Left lung (tissue), 4 donors: ENCODE measurements at regions not wholly inside any gene's neighbourhood (a gene's known extent, or its start where the extent isn't known, plus 50 kb on each side); places are given as distances from the start of the nearest gene placed in this dataset.

Experiments
- ATAC-seq: fragments of 200-7000 bp; cut with Tn5 transposase; one replicate; pipeline ENCODE4 v1.9.1; 2020; ENCODE audit warnings: moderate library complexity
- DNase-seq, 4 donors: peaks; one replicate each; pipeline ENCODE4 v3.0.0-alpha.2; 2013 to 2020
- H3K27ac ChIP-seq, 2 donors: fragments of 200-600 bp; sonication (generic) in 1 of 2; one replicate each; pipeline versions ENCODE4 v1.5.0 to v1.8.0; 2020 to 2021
- H3K27me3 ChIP-seq, 2 donors: fragments of 200-600 bp; sonication (generic) in 1 of 2; one replicate each; pipeline versions ENCODE4 v1.5.0 to v1.8.0; 2020 to 2021
- H3K36me3 ChIP-seq, 2 donors: fragments of 200-600 bp; sonication (generic) in 1 of 2; one replicate each; pipeline versions ENCODE4 v1.5.0 to v1.8.0; 2020 to 2021
- H3K4me1 ChIP-seq, 2 donors: fragments of 200-600 bp; one replicate each; pipeline ENCODE4 v1.8.0; 2021
- H3K4me3 ChIP-seq, 2 donors: fragments of 200-600 bp; sonication (generic) in 1 of 2; one replicate each; pipeline versions ENCODE4 v1.5.0 to v1.8.0; 2020 to 2021; ENCODE audit warnings: mild to moderate bottlenecking in 1 of 2
- H3K9me3 ChIP-seq, 2 donors: fragments of 200-600 bp; sonication (generic) in 1 of 2; one replicate each; pipeline versions ENCODE4 v1.5.0 to v1.8.0; 2020 to 2021
- CTCF ChIP-seq, 2 donors: fragments of 200-600 bp; sonication (generic) in 1 of 2; IDR thresholded peaks; one replicate each; pipeline versions ENCODE4 v1.5.0 to v1.8.0; 2021; ENCODE audit warnings: antibody characterized with exemption in 2 of 2
- intact Hi-C, 2 donors: fragments of 100-400 bp; cut with DNase I; formaldehyde crosslinking; loops; one replicate each; pipeline versions ENCODE4 v1.11.2 to v1.14.2; 2022
- donor health status: DM: no; HTN: yes; CAD: no.
- donor health status: DM: no; HTN: no; CAD: no.

GRCh38 chr13:84460989-84461388, 578.7 kb upstream of the SLITRK1 start:
- Histone ChIP-seq H3K9me3 (peaks cover 0 to 2% of the 10 kb centered on the region in 2 donors), H3K4me3 (no peak overlapping the region), H3K4me1 (no peaks in the 10 kb centered on the region), H3K36me3 (no peaks in the 10 kb centered on the region), H3K27ac (no peak overlapping the region), H3K27me3 (no peaks in the 10 kb centered on the region)
- DNase-seq (no peak), ATAC-seq (no peak)
- no peak for TF ChIP-seq CTCF (IDR thresholded peaks at IDR 0.05)
- intact Hi-C loops = no loop called here

- Histone ChIP-seq H3K4me3 (no peak overlapping the region), H3K36me3 (no peaks in the 10 kb centered on the region), H3K4me1 (no peaks in the 10 kb centered on the region), H3K9me3 (peaks cover 0 to 7% of the 10 kb centered on the region in 2 donors), H3K27me3 (no peaks in the 10 kb centered on the region), H3K27ac (no peak overlapping the region)
- no peak for DNase-seq
- no peak for TF ChIP-seq CTCF (IDR thresholded peaks at IDR 0.05)
- ATAC-seq = no peak
- intact Hi-C loops = no loop called here
Observed at GRCh38 chr13:84455143-84455905, 573.0 kb upstream of the SLITRK1 start.

DNA sequence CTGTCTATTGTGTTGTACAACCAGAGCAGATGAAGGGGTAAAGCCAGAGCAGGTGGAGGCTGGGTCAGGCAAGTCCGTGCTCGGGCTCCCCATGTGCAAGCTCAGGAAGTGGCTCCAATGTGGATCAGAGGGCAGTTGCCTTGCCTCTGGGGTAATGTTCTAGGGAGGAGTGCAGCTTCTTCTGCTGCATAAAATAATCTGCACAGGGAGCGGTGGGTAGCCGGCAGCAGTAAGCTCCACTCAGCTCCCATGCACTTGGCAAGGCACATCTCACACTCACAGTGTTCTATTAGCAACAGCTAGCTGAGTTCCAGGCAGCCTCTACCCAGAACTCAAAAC, 565.3 kb upstream of the SLITRK1 start:
- ATAC-seq (no peak), DNase-seq (no peak)
- no peaks in the 10 kb centered on the region for H3K36me3 ChIP-seq
- TF ChIP-seq CTCF (IDR thresholded peaks at IDR 0.05) = no peak
- no peaks in the 10 kb centered on the region for H3K4me1 ChIP-seq
- intact Hi-C loops = no loop called here
- no peak overlapping the region for H3K27ac ChIP-seq
- H3K9me3 ChIP-seq = peaks cover 0 to 7% of the 10 kb centered on the region in 2 donors
- H3K27me3 ChIP-seq = no peaks in the 10 kb centered on the region
- no peak overlapping the region for H3K4me3 ChIP-seq

DNA sequence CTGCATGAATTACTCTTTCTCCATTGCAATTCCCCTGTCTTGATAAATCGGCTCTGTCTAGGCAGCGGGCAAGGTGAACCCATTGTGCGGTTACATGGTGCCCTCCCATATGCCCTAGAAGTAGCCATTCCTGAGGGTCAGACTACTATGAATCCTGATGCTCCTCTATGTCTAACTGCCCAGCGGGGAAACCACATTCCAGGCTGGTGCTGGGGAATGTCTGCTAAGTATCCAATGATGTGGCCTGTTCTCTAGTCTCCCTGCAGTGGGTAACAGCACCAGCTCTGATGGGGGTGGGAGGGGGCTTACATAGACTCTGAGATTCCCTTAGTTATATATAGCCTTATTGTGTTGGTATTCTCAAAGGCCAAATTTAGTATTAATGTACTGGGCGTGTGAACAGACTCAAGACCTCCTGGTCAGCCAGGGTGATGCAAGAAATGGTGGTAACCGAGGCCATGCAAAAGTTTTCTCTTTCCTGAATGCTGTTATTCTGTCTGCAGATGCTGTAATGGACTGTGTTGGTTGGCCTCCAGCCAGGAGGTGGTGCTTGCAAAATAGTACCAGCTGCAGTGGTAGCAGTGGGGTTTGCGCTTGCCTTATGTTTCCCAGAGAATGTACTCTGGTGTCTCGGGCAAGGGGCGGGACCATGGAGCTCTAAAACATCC, 564.8 kb upstream of the SLITRK1 start:
- peaks cover 0 to 10% of the 10 kb centered on the region in 2 donors for H3K9me3 ChIP-seq
- H3K4me1 ChIP-seq = no peaks in the 10 kb centered on the region
- no peaks in the 10 kb centered on the region for H3K36me3 ChIP-seq
- TF ChIP-seq CTCF (IDR thresholded peaks at IDR 0.05) = no peak
- H3K27me3 ChIP-seq = no peaks in the 10 kb centered on the region
- intact Hi-C loops = no loop called here
- no peak overlapping the region for H3K4me3 ChIP-seq
- H3K27ac ChIP-seq = no peak overlapping the region
- ATAC-seq (no peak), DNase-seq (no peak)

- no peaks in the 10 kb centered on the region for H3K36me3 ChIP-seq
- no peaks in the 10 kb centered on the region for H3K27me3 ChIP-seq
- no peak for TF ChIP-seq CTCF (IDR thresholded peaks at IDR 0.05)
- DNase-seq (no peak), ATAC-seq (no peak)
- intact Hi-C loops = no loop called here
- H3K27ac ChIP-seq = no peak overlapping the region
- H3K4me1 ChIP-seq = no peaks in the 10 kb centered on the region
- H3K4me3 ChIP-seq = no peak overlapping the region
- peaks cover 0 to 10% of the 10 kb centered on the region in 2 donors for H3K9me3 ChIP-seq
Observed at GRCh38 chr13:84445776-84446175, 563.5 kb upstream of the SLITRK1 start.
